HG03280 (cell line): ENCODE measurements at regions not wholly inside any gene's neighbourhood (a gene's known extent, or its start where the extent isn't known, plus 50 kb on each side); places are given as distances from the start of the nearest gene placed in this dataset.

Source experiments
- ATAC-seq: cut with Tn5 transposase; IDR thresholded peaks from one replicate; pipeline ENCODE4 v1.9.1; 2021; ENCODE audit warnings: mild to moderate bottlenecking, moderate library complexity; ENCODE audit not compliant: unreplicated experiment

GRCh38 chr9:690517-691111 lies 150.9 kb upstream of the DMRT1 start:
- no peak for ATAC-seq

GRCh38 chr9:691825-692400 lies 149.6 kb upstream of the DMRT1 start:
- no peak for ATAC-seq

- no peak for ATAC-seq
These were observed 148.8 kb upstream of the DMRT1 start for GRCh38 chr9:692636-693129.

GRCh38 chr9:693201-694091 lies 148.1 kb upstream of the DMRT1 start:
- ATAC-seq: no peak

GRCh38 chr9:694092-694402 lies 147.4 kb upstream of the DMRT1 start:
- no peak for ATAC-seq

- ATAC-seq: no peak
These were observed 146.9 kb upstream of the DMRT1 start for GRCh38 chr9:694403-695154.

- no peak for ATAC-seq
These were observed 146.2 kb upstream of the DMRT1 start for GRCh38 chr9:695252-695651.

- no peak for ATAC-seq
These were observed 144.9 kb upstream of the DMRT1 start for GRCh38 chr9:696332-697323.

- ATAC-seq: no peak
These were observed 143.2 kb upstream of the DMRT1 start for GRCh38 chr9:698276-698675.

- ATAC-seq: no peak
These were observed 142.5 kb upstream of the DMRT1 start for GRCh38 chr9:698954-699353.

GRCh38 chr9:699396-699795 lies 142.1 kb upstream of the DMRT1 start:
- no peak for ATAC-seq

GRCh38 chr9:700365-701282 lies 140.9 kb upstream of the DMRT1 start:
- no peak for ATAC-seq

- no peak for ATAC-seq
These were observed 138.1 kb upstream of the DMRT1 start for GRCh38 chr9:703392-703791.

- ATAC-seq: no peak
These were observed 135.4 kb upstream of the DMRT1 start for GRCh38 chr9:706073-706472.

- no peak for ATAC-seq
These were observed 134.7 kb upstream of the DMRT1 start for GRCh38 chr9:706606-707459.

GRCh38 chr9:708182-708550 lies 133.3 kb upstream of the DMRT1 start:
- ATAC-seq: no peak

GRCh38 chr9:708551-709432 lies 132.7 kb upstream of the DMRT1 start:
- ATAC-seq: no peak
